Kidney (tissue), 13 donors: ENCODE measurements at regions not wholly inside any gene's neighbourhood (a gene's known extent, or its start where the extent isn't known, plus 50 kb on each side); places are given as distances from the start of the nearest gene placed in this dataset.
"Not testable (repeated sequence)": the region's sequence is repeated elsewhere in the genome, so short reads cannot be mapped to it uniquely, and the experiment has no call there.

Experiments
- DNase-seq, 5 donors: peaks; one replicate each; pipeline ENCODE4 v3.0.0-alpha.2; 2013 to 2020
- FAIRE-seq: peaks from 2 replicates; lab custom pipeline; 2012; peaks lifted over from hg19 to GRCh38; lab: Jason Lieb, UNC
- H3K27ac ChIP-seq, 2 donors: one replicate each; pipeline ENCODE4 v1.7.0; 2013; ENCODE audit warnings: low read depth in 2 of 2, low read length in 2 of 2, inconsistent platforms in 1 of 2
- H3K27me3 ChIP-seq: one replicate; pipeline ENCODE4 v1.7.1; 2013; ENCODE audit warnings: low read length, inconsistent platforms; ENCODE audit not compliant: control insufficient read depth, insufficient read depth
- H3K36me3 ChIP-seq, 3 donors: one replicate each; pipeline versions ENCODE4 v1.7.0 to v1.7.1; 2013; ENCODE audit warnings: low read length in 3 of 3, control low read depth in 1 of 3, inconsistent platforms in 1 of 3; ENCODE audit not compliant: insufficient read depth in 3 of 3, control insufficient read depth in 2 of 3
- H3K4me1 ChIP-seq, 3 donors: one replicate each; pipeline versions ENCODE4 v1.7.0 to v1.7.1; 2013; ENCODE audit warnings: low read length in 3 of 3, inconsistent platforms in 1 of 3, low read depth in 1 of 3; ENCODE audit not compliant: control insufficient read depth in 2 of 3, insufficient read depth in 2 of 3
- H3K4me3 ChIP-seq, 3 donors: one replicate each; pipeline versions ENCODE4 v1.7.0 to v1.8.1; 2013; ENCODE audit warnings: low read length in 3 of 3, control low read depth in 1 of 3, inconsistent platforms in 1 of 3
- H3K9ac ChIP-seq, 3 donors: one replicate each; pipeline versions ENCODE4 v1.7.0 to v1.7.1; 2013; ENCODE audit warnings: low read length in 3 of 3, control low read depth in 1 of 3, inconsistent platforms in 1 of 3
- H3K9me3 ChIP-seq, 3 donors: one replicate each; pipeline versions ENCODE4 v1.7.0 to v1.7.1; 2013; ENCODE audit warnings: low read length in 3 of 3, control low read depth in 1 of 3, inconsistent platforms in 1 of 3; ENCODE audit not compliant: control insufficient read depth in 2 of 3, insufficient read depth in 1 of 3
- CTCF ChIP-seq: IDR thresholded peaks from 3 replicates; pipeline ENCODE4 v1.5.1; 2012; ENCODE audit warnings: mild to moderate bottlenecking, moderate library complexity, borderline replicate concordance; ENCODE audit not compliant: insufficient read depth; ENCODE audit errors: extremely low read depth
- intact Hi-C: fragments of 100-400 bp; cut with DNase I; formaldehyde crosslinking; loops from one replicate; pipeline ENCODE4 v1.11.1; 2022
- donor health status: control.
- donor health status: control.
- donor health status: control.
- donor health status: control.
- donor health status: control.
- donor health status: DM: yes; HTN: yes; CAD: no.
- donor health status: Normal renal cell carcinoma (clear cell type).

DNA sequence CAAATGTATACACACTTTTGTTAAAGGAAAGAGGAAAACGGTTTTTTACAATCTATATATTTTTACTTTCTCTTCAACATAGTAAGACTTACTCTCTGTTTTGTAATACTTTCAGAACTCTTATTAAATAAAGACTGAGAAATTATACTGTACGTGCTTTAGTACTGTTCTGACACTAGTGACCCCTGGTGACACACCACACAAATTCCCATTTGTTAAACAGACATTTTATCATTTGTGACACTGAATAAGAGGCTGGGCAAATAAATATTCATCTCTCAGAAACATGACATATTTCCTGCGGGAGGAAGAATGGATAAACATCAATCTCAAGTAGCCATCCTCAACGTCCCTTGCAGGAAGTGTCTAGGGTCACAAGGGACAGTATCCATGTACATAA, 68.9 kb upstream of the ZNF33B start:
- peak in 1 of 5 donors; percentile 2 for DNase-seq

DNA sequence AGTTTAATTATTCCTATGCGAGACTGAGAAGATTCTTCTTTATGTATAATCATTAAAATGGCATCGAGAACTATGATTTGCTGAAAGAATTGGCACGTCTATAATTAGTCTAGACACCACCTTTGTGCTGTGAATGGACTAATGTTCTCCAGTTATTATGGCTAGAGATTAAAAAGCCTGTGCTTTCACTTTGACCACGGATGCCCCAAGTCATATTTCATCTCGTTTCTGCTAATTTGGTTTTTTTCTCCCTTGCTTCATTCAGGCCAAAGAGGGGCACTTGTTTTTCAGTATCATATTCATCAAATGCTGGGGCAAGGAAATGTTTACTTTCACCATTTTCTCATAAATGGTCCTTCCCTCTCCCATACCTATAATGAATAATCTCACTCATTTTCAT, 63.3 kb upstream of the BMS1 start:
- DNase-seq, H3K27ac ChIP-seq, H3K4me3 ChIP-seq, H3K27me3 ChIP-seq, H3K4me1 ChIP-seq, intact Hi-C loops, H3K36me3 ChIP-seq, FAIRE-seq, H3K9ac ChIP-seq, H3K9me3 ChIP-seq: not testable (repeated sequence)

More for the DNA sequence above, 68.9 kb upstream of the ZNF33B start:
- no peaks in the 10 kb centered on the region for H3K9me3 ChIP-seq
- no peak overlapping the region for H3K4me3 ChIP-seq
- no peaks in the 10 kb centered on the region for H3K36me3 ChIP-seq
- no peaks in the 10 kb centered on the region for H3K27me3 ChIP-seq
- TF ChIP-seq CTCF: no peak
- no peak for FAIRE-seq
- no peak overlapping the region for H3K9ac ChIP-seq
- no peak overlapping the region for H3K27ac ChIP-seq
- intact Hi-C loops: no loop called here
- no peaks in the 10 kb centered on the region for H3K4me1 ChIP-seq

DNA sequence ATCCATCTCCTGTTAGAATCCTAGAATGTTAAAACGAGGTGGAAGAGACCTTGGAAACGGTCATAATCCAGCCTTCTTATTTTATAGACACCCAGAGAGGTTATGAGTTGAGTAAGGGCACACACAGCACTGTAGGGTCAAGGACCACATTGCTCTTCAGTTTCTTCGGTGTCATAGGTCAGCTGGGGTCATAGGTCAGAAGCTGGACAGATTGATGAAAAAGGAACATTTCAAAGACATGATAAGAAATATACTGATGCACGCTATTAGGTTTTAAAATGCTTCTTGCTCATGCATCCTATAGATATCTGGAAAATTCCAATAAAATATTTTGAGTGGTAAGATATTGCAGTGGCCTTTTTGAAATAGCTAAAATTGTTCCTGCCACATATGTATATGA, 60.0 kb upstream of the BMS1 start:
- FAIRE-seq (no peak), DNase-seq (no peak)
- Histone ChIP-seq H3K36me3 (no peaks in the 10 kb centered on the region), H3K9me3 (no peaks in the 10 kb centered on the region), H3K4me3 (no peak overlapping the region), H3K4me1 (no peaks in the 10 kb centered on the region), H3K27ac (no peak overlapping the region), H3K9ac (no peak overlapping the region), H3K27me3 (no peaks in the 10 kb centered on the region)
- intact Hi-C loops: no loop called here
- TF ChIP-seq CTCF: no peak

- DNase-seq, intact Hi-C loops, H3K27me3 ChIP-seq, H3K36me3 ChIP-seq, H3K4me1 ChIP-seq, H3K9ac ChIP-seq, H3K9me3 ChIP-seq, H3K4me3 ChIP-seq, H3K27ac ChIP-seq, FAIRE-seq: not testable (repeated sequence)
These were observed 59.0 kb upstream of the BMS1 start for GRCh38 chr10:42723549-42723948.

GRCh38 chr10:42724660-42725059, 57.9 kb upstream of the BMS1 start:
- intact Hi-C loops, H3K36me3 ChIP-seq, H3K27me3 ChIP-seq, H3K9ac ChIP-seq, DNase-seq, H3K4me3 ChIP-seq, H3K9me3 ChIP-seq, FAIRE-seq, H3K27ac ChIP-seq, H3K4me1 ChIP-seq: not testable (repeated sequence)
